SJCRH30 (cell line): ENCODE measurements at regions not wholly inside any gene's neighbourhood (a gene's known extent, or its start where the extent isn't known, plus 50 kb on each side); places are given as distances from the start of the nearest gene placed in this dataset.

Source experiments
- DNase-seq, 2 experiments: peaks; one replicate each; pipeline ENCODE4 v3.0.0-alpha.2; 2015 to 2020
- H3K27ac ChIP-seq: fragments of 250-450 bp; sonication (Bioruptor Pico); 2 replicates; pipeline ENCODE4 v1.5.1; 2020; ENCODE audit warnings: mild to moderate bottlenecking, moderate library complexity
- H3K27me3 ChIP-seq: fragments of 250-450 bp; sonication (Bioruptor Pico); 2 replicates; pipeline ENCODE4 v1.5.1; 2020; ENCODE audit warnings: mild to moderate bottlenecking, moderate library complexity
- H3K36me3 ChIP-seq: fragments of 250-450 bp; sonication (Bioruptor Pico); 2 replicates; pipeline ENCODE4 v1.5.1; 2020; ENCODE audit warnings: mild to moderate bottlenecking, moderate library complexity
- H3K4me1 ChIP-seq: fragments of 250-450 bp; sonication (Bioruptor Pico); 2 replicates; pipeline ENCODE4 v1.5.1; 2020; ENCODE audit warnings: mild to moderate bottlenecking, moderate library complexity
- H3K4me3 ChIP-seq: fragments of 250-450 bp; sonication (Bioruptor Pico); 2 replicates; pipeline ENCODE4 v1.5.1; 2020; ENCODE audit warnings: mild to moderate bottlenecking, moderate library complexity
- H3K9me3 ChIP-seq: fragments of 250-450 bp; sonication (Bioruptor Pico); replicated peaks from 2 replicates; pipeline ENCODE4 v1.5.1; 2020; ENCODE audit warnings: mild to moderate bottlenecking, moderate library complexity

DNA sequence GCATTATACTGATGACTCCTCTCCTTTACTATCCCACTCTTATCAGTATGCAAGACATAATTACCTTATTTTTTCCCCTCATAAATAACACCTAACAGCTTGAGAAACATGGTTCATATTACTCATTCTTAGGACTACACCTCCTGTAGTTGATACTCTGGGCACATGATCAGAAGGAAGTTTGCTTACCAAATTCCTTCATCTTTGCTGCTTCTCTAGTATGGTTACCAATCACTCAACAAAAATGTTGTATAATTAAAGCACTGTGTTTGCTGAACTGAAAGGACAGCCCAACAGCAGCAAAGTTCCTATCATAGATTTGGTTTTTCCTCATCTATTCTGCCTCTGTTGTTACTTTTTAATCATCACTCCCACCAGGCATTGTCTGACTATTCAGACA lies 586.3 kb downstream of the LRRIQ3 start:
- 0 out of 2 replicates have a peak, but pooled peaks cover 3% of the 10 kb centered on the region for H3K27me3 ChIP-seq
- no peak for DNase-seq
- no peaks in the 10 kb centered on the region for H3K36me3 ChIP-seq
- H3K4me3 ChIP-seq, result no peak overlapping the region
- no peaks in the 10 kb centered on the region for H3K4me1 ChIP-seq
- no peaks in the 10 kb centered on the region for H3K9me3 ChIP-seq
- H3K27ac ChIP-seq, result no peak overlapping the region

GRCh38 chr1:73604739-73605138 lies 593.2 kb downstream of the LRRIQ3 start:
- Histone ChIP-seq H3K9me3 (no peaks in the 10 kb centered on the region), H3K36me3 (no peaks in the 10 kb centered on the region), H3K4me3 (no peak overlapping the region), H3K27me3 (0 out of 2 replicates have a peak, but pooled peaks cover 3% of the 10 kb centered on the region), H3K4me1 (no peaks in the 10 kb centered on the region), H3K27ac (no peak overlapping the region)
- DNase-seq, result no peak

- Histone ChIP-seq H3K27ac (no peak overlapping the region), H3K4me1 (no peaks in the 10 kb centered on the region), H3K4me3 (no peak overlapping the region), H3K36me3 (no peaks in the 10 kb centered on the region), H3K9me3 (no peaks in the 10 kb centered on the region), H3K27me3 (0 out of 2 replicates have a peak, but pooled peaks cover 3% of the 10 kb centered on the region)
- DNase-seq, result no peak
Measured at GRCh38 chr1:73604211-73604610, 593.8 kb downstream of the LRRIQ3 start.

GRCh38 chr1:73593804-73594203 lies 604.2 kb downstream of the LRRIQ3 start:
- Histone ChIP-seq H3K27me3 (0 out of 2 replicates have a peak, but pooled peaks cover 3% of the 10 kb centered on the region), H3K27ac (no peak overlapping the region), H3K4me3 (peak overlapping the region; percentile 39), H3K9me3 (no peaks in the 10 kb centered on the region), H3K4me1 (peaks cover 6% of the 10 kb centered on the region; the same call in 1 of the 2 replicates), H3K36me3 (no peaks in the 10 kb centered on the region)
- no peak for DNase-seq

DNA sequence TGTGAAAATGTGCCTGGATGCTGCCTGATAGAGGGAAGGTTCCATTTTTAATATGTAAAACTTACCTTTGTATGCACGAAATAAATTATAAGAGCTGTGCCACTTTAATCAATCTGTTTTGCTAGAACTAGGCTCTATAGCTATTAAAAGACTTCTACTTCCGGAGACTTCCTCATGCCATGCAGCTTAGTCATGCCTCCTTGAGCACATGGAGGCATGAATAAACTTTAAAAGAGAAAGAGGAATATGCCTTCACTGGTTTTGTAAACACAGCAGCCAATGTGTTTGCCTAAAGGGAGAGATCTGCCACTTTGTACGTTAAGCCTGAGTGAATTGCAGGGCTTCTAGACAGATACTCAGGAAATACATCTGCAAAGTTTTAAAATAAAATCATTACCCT lies 604.6 kb downstream of the LRRIQ3 start:
- DNase-seq, result peak; percentile 18 to 34
- Histone ChIP-seq H3K4me3 (peak overlapping the region; percentile 39), H3K9me3 (no peaks in the 10 kb centered on the region), H3K27ac (no peak overlapping the region), H3K27me3 (0 out of 2 replicates have a peak, but pooled peaks cover 3% of the 10 kb centered on the region), H3K4me1 (peaks cover 6% of the 10 kb centered on the region; the same call in 1 of the 2 replicates), H3K36me3 (no peaks in the 10 kb centered on the region)

DNA sequence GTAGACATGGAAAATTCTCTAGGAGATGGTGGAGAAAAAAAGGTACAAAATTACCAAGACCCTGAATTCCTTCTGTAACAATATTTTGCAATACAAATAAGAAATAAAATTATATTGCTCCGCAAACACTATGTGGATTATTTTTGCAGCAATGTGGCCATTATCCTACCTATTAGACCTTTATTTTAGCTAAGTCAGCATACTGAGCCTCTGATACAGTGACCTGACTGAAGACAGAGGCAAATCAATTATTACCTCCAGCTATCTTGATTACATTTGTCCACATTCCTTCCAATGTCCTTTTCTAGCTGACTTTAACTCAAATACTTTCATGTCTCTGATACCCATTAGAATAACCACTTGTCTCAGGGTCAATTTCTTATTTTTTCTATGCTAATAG lies 610.9 kb downstream of the LRRIQ3 start:
- Histone ChIP-seq H3K9me3 (no peaks in the 10 kb centered on the region), H3K27ac (no peak overlapping the region), H3K4me3 (no peak overlapping the region), H3K36me3 (no peaks in the 10 kb centered on the region), H3K27me3 (no peaks in the 10 kb centered on the region), H3K4me1 (no peaks in the 10 kb centered on the region)
- no peak for DNase-seq

DNA sequence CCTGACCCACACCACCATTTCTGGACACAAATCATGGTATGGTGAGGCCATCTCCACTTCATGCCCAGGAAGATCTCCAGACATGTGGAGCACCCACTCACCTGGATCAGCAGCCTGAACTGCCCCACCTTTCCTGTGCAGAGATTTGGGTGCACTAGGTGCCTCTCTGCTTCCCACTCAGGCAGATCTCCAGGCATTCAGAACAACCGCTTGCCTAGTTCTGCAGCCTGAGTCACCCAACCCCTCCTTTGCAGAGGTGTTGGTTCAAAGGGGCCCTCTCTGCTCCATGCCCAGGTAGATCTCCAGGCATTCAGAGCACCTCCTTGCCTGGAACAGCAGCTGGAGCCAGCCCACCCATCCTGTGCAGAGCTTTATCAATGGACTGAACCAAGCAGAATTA lies 620.8 kb downstream of the LRRIQ3 start:
- Histone ChIP-seq H3K36me3 (no peaks in the 10 kb centered on the region), H3K9me3 (no peaks in the 10 kb centered on the region), H3K27ac (no peak overlapping the region), H3K27me3 (no peaks in the 10 kb centered on the region; the same call in 1 of the 2 replicates), H3K4me3 (no peak overlapping the region), H3K4me1 (no peaks in the 10 kb centered on the region)
- no peak for DNase-seq

- Histone ChIP-seq H3K4me1 (no peaks in the 10 kb centered on the region), H3K27me3 (no peaks in the 10 kb centered on the region; the same call in 1 of the 2 replicates), H3K36me3 (no peaks in the 10 kb centered on the region), H3K9me3 (no peaks in the 10 kb centered on the region), H3K27ac (no peak overlapping the region), H3K4me3 (no peak overlapping the region)
- peak in 1 of 2 experiments; percentile 1 for DNase-seq
Measured at GRCh38 chr1:73576083-73576482, 621.9 kb downstream of the LRRIQ3 start.

- no peak for DNase-seq
Measured at GRCh38 chr1:73564294-73564693, 633.7 kb downstream of the LRRIQ3 start.

DNA sequence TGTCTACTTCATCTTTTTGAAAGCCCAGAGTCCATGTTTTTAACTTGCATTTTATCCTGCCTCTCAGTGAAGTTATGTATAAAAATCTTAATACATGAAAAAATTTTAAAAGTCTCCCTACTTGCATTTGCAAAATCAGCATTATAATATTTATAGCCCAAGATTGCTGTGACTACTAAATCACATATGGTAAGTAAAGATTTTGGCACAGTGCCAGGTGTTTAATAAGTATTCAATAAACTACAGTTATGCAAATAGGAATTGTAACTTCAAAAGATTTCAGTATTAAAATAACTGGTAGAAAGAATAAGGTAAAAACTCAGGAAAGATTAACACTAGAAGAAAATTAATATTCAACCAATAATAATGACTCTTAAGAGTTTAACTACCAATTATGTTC lies 641.7 kb downstream of the LRRIQ3 start:
- no peaks in the 10 kb centered on the region for H3K9me3 ChIP-seq
- H3K36me3 ChIP-seq, result no peaks in the 10 kb centered on the region
- no peaks in the 10 kb centered on the region for H3K4me1 ChIP-seq
- H3K4me3 ChIP-seq, result no peak overlapping the region
- H3K27me3 ChIP-seq, result no peaks in the 10 kb centered on the region
- no peak overlapping the region for H3K27ac ChIP-seq
- DNase-seq, result no peak

More at GRCh38 chr1:73564294-73564693, 633.7 kb downstream of the LRRIQ3 start:
- Histone ChIP-seq H3K36me3 (no peaks in the 10 kb centered on the region), H3K27ac (no peak overlapping the region), H3K4me1 (no peaks in the 10 kb centered on the region), H3K27me3 (no peaks in the 10 kb centered on the region), H3K4me3 (no peak overlapping the region), H3K9me3 (no peaks in the 10 kb centered on the region)

GRCh38 chr1:73537400-73537799 lies 660.6 kb downstream of the LRRIQ3 start:
- Histone ChIP-seq H3K4me1 (no peaks in the 10 kb centered on the region), H3K36me3 (no peaks in the 10 kb centered on the region), H3K27ac (no peak overlapping the region), H3K4me3 (no peak overlapping the region), H3K9me3 (no peaks in the 10 kb centered on the region), H3K27me3 (no peaks in the 10 kb centered on the region)
- no peak for DNase-seq

GRCh38 chr1:73517603-73518191 lies 680.3 kb downstream of the LRRIQ3 start:
- H3K27ac ChIP-seq, result no peak overlapping the region
- H3K4me1 ChIP-seq, result no peaks in the 10 kb centered on the region
- H3K36me3 ChIP-seq, result no peaks in the 10 kb centered on the region
- no peak overlapping the region for H3K4me3 ChIP-seq
- H3K27me3 ChIP-seq, result no peaks in the 10 kb centered on the region
- H3K9me3 ChIP-seq, result no peaks in the 10 kb centered on the region
- DNase-seq, result no peak

GRCh38 chr1:73516451-73516850 lies 681.5 kb downstream of the LRRIQ3 start:
- Histone ChIP-seq H3K4me1 (no peaks in the 10 kb centered on the region), H3K9me3 (no peaks in the 10 kb centered on the region), H3K27me3 (no peaks in the 10 kb centered on the region), H3K36me3 (no peaks in the 10 kb centered on the region), H3K4me3 (no peak overlapping the region), H3K27ac (no peak overlapping the region)
- DNase-seq, result no peak

DNA sequence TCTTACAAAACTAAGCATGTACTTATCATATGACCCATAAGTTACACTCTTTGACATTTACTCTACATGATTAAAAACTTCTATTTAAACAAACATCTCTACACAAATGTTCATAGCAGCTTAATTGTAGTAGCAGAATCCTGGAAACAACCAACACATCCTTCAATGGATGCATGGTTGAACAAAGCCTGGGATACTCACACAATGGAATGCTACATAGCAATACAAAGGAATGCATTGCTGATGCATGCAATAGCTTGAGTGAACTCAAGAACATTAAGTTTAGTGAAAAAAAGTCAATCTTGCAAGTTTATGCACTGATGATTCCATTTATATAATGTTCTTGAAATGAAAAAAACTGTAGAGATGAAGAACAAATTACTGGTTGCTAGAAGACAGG lies 686.9 kb downstream of the LRRIQ3 start:
- Histone ChIP-seq H3K27me3 (no peaks in the 10 kb centered on the region), H3K9me3 (no peaks in the 10 kb centered on the region), H3K4me1 (no peaks in the 10 kb centered on the region), H3K27ac (no peak overlapping the region), H3K36me3 (no peaks in the 10 kb centered on the region), H3K4me3 (no peak overlapping the region)
- no peak for DNase-seq

DNA sequence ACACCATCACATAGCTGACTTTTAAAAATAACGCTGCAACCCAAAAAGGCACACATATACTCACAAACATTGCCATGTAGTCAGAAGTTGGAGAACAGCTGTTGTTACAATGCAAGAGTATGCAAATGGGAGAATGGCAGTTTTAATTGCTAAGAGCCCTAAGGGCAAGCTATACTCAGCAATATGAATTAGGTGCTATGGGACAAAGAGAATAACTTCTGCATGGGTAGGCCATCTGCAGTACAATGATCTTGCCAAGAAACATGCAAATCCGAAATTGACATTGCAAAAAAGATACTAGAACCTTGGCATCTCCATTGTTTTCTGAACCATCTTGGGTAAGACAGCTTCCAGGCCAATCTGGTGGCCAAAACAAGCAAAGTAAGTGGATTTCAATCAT lies 697.8 kb downstream of the LRRIQ3 start:
- no peak overlapping the region for H3K4me3 ChIP-seq
- H3K27ac ChIP-seq, result no peak overlapping the region
- no peak for DNase-seq
- no peaks in the 10 kb centered on the region for H3K36me3 ChIP-seq
- no peaks in the 10 kb centered on the region for H3K9me3 ChIP-seq
- H3K4me1 ChIP-seq, result no peaks in the 10 kb centered on the region
- H3K27me3 ChIP-seq, result no peaks in the 10 kb centered on the region

- no peak overlapping the region for H3K27ac ChIP-seq
- H3K36me3 ChIP-seq, result no peaks in the 10 kb centered on the region
- H3K9me3 ChIP-seq, result no peaks in the 10 kb centered on the region
- DNase-seq, result no peak
- no peak overlapping the region for H3K4me3 ChIP-seq
- no peaks in the 10 kb centered on the region for H3K27me3 ChIP-seq
- no peaks in the 10 kb centered on the region for H3K4me1 ChIP-seq
Measured at GRCh38 chr1:73499671-73500070, 698.3 kb downstream of the LRRIQ3 start.
